ENCODE measurements at regions not wholly inside any gene's neighbourhood (a gene's known extent, or its start where the extent isn't known, plus 50 kb on each side); places are given as distances from the start of the nearest gene placed in this dataset.
A peak's percentile ranks its signal among the peaks of the same experiment; 100 is the strongest.
"Not testable (repeated sequence)": the region's sequence is repeated elsewhere in the genome, so short reads cannot be mapped to it uniquely, and the experiment has no call there.

GRCh38 chr5:86981898-86982297, 285.8 kb upstream of the RASA1 start:
- no peak for DNase-seq

DNA sequence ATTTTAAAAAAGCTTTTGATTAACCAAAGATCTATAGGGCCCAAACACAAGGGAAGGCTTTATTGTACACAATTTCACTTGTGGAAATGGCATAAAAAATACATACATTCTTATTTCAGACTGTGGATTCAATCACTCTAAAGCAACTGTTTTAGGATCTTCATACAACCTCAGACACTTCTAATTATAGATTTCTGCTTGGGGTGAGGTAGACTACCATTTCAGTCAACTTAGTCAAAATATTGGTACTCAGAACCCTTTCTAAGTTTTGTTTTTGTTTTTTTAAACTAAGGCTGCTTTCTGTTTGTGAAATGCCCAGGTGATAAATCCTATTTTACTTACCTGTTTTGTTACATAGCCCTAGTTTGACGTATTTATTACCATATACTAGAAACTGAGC, 284.5 kb upstream of the RASA1 start:
- DNase-seq: no peak

DNA sequence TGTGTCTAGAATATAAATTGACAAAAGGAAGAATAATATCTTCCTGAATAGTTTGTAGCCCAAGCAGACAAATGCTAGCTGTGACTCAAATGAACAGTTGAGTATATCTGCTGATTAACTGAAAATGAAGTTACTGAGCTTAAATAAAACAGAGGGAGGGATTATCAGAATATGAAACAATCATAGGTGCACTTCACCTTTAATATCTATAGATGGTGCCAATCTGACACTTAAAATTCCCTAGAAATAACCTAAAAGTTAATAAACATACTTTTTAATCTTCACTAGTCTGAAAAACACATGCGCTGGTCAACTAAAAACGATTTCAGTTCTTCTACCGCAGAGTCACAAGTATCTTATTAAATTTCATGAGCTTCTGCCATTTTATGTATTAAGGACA, 280.8 kb upstream of the RASA1 start:
- DNase-seq: no peak

- peak in 1 of 3 donors; percentile 43 for DNase-seq
Measured at GRCh38 chr5:86997516-86997915, 270.2 kb upstream of the RASA1 start.

DNA sequence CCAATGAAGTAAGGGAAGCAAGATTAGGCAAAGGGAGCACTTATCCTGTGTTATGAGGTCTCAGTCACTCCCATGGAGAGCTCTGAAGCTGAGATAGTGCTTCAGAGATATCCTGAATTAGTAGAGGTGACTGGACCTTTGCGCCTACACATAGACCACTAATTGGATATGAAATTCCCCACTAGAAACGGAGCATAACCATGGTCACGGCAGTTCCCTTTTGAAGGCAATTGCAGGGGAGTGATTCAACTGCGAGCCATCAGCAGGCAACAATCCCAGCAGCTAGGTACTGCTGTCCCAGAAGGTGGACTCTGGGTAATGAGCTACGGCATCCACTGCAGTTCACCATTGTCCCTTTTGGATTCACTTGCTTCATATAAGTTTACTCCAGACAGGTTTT, 267.7 kb upstream of the RASA1 start:
- peak; percentile 26 to 35 (median 32) for DNase-seq

DNA sequence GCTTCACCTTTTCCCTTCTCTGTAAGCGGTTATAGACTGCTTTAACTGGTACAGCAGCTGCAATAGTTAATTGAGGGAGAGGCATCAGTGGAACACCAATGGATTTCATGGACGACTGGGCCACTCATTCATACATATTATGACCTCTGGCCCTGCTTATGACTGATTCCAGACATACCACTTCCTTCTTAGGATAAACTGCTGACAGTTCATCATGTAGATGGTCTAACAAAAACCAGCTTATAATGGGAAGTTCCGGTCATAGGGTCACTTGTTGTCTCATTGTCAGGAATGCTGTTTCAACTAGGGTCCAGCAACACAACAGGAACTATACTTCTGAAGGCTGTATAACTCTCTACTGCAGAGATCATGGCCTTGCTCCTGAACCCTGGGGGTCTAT, 265.2 kb upstream of the RASA1 start:
- peak; percentile 50 to 78 (median 75) for DNase-seq

GRCh38 chr5:87004101-87004500, 263.6 kb upstream of the RASA1 start:
- DNase-seq: no peak

DNA sequence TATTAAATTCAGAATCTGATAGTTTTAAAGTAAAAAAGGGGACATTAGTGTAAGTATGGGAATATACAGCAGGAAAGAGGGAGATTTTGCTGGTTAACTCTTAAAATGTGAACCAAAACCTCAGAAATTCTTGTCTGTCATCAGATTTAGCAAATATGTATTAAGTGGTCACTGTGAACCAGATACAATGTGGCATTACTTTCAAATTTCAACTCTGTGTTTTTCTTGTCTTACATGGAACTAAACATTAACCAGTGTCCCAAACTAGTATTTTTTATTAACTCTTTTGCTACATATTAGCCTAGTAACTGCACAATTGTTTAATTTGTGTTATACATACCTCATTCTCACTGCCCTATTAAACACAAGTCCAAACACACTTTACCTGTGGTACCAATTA, 259.9 kb upstream of the RASA1 start:
- no peak for DNase-seq

- DNase-seq: no peak
Measured at GRCh38 chr5:87008751-87009560, 258.7 kb upstream of the RASA1 start.

GRCh38 chr5:87010736-87011135, 256.9 kb upstream of the RASA1 start:
- no peak for DNase-seq

- peak; percentile 38 to 88 (median 86) for DNase-seq
Measured at GRCh38 chr5:87015901-87016300, 251.8 kb upstream of the RASA1 start.

- peak; percentile 53 to 60 (median 54) for DNase-seq
Measured at GRCh38 chr5:87020099-87020934, 247.4 kb upstream of the RASA1 start.

- no peak for DNase-seq
Measured at GRCh38 chr5:87022415-87022814, 245.3 kb upstream of the RASA1 start.

DNA sequence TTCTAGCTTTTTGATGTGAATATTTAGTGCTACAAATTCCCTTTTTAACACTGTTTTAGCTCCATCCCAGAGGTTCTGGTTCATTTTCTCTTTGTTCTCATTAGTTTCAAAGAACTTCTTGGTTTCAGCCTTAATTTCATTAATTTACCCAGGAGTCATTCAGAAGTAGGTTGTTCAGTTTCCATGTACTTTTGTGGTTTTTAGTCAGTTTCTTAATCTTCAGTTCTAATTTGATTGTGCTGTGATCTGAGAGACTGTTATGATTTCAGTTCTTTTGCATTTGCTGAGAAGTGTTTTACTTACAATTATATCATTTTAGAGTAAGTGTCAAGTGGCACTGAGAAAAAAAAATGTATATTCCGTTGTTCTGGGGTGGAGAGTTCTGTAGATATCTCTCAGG, 240.1 kb upstream of the RASA1 start:
- DNase-seq: no peak

DNA sequence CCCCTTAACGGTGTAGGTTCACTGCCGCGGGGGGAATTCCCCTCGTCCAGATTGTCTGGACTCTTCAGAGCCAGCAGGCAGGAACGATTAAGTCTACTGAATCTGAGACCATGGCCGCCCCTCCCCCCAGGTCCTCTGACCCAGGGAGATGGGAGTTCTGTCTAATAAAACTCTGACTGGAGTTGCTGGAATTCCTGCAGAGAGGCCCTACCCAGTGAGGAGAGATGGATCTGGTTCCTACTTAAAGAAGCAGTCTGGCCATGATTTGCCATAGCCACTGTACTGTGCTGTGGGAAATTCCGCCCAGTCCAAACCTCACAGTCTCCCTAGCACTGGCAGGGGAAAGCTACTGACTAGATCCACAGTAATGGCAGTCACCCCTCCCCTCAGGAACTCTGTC, 237.7 kb upstream of the RASA1 start:
- no peak for DNase-seq

GRCh38 chr5:87030699-87031098, 237.0 kb upstream of the RASA1 start:
- no peak for DNase-seq

DNA sequence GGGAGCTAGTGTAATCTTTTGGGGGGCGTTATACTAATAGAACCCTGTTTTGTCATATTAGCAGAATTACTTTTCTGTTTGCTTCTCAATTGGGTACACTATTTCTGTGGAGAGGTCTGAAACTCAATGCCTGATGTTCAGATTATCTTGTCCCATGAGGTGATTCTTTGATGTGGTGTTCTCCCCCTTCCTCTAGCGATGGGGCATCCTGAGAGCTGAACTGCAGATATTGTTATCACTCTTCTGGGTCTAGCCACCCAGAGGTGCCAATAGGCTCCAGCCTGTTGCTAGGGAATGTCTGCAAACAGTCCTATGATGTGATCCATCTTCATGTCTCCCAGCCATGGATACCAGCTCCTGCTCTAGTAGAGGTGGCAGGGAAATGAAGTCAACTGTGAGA, 233.1 kb upstream of the RASA1 start:
- DNase-seq: no peak

GRCh38 chr5:87042554-87042953, 225.1 kb upstream of the RASA1 start:
- DNase-seq: no peak

GRCh38 chr5:87048156-87048555, 219.5 kb upstream of the RASA1 start:
- no peak for DNase-seq

DNA sequence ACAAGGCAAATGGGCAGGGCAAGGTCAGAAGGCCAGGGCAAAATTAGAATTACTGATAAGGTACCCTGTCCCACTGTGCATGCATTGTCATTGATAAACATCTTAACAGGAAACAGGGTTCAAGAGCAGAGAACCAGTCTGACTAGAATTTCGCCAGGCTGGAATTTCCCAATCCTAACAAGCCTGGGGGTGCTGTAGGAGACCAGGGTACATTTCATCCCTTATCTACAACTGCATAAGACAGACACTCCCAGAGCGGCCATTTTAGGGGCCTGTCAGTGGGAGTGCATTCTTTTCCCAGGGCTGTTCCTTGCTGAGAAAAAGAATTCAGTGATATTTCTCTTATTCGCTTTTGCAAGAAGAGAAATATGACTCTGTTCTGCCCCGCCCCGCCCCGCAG, 218.7 kb upstream of the RASA1 start:
- not testable (repeated sequence) for DNase-seq

- DNase-seq: peak; percentile 27 to 64 (median 52)
Measured at GRCh38 chr5:87051502-87052113, 216.1 kb upstream of the RASA1 start.

- peak; percentile 40 to 72 (median 70) for DNase-seq
Measured at GRCh38 chr5:87053146-87053545, 214.5 kb upstream of the RASA1 start.

- peak; percentile 18 to 52 (median 51) for DNase-seq
Measured at GRCh38 chr5:87054821-87055220, 212.9 kb upstream of the RASA1 start.

- no peak for DNase-seq
Measured at GRCh38 chr5:87061046-87061445, 206.6 kb upstream of the RASA1 start.
